OCI-LY7 (cell line): ENCODE measurements at regions not wholly inside any gene's neighbourhood (a gene's known extent, or its start where the extent isn't known, plus 50 kb on each side); places are given as distances from the start of the nearest gene placed in this dataset.
"Not testable (repeated sequence)": the region's sequence is repeated elsewhere in the genome, so short reads cannot be mapped to it uniquely, and the experiment has no call there.

Experiments used
- EZH2phosphoT487 ChIP-seq: fragments of 200-600 bp; sonication (generic); IDR thresholded peaks from 2 replicates; pipeline ENCODE4 v1.6.1; 2018; ENCODE audit warnings: low read depth, borderline replicate concordance, mild to moderate bottlenecking, mixed run types, antibody characterized with exemption, low read length, moderate library complexity, mixed read lengths
- TF ChIP-seq, protein P1 (sequence below): fragments of 200-600 bp; sonication (generic); conservative IDR thresholded peaks from 2 replicates; pipeline ENCODE4 v1.5.1; 2014; ENCODE audit warnings: mild to moderate bottlenecking, antibody characterized with exemption, low read length, moderate library complexity, mixed read lengths

DNA sequence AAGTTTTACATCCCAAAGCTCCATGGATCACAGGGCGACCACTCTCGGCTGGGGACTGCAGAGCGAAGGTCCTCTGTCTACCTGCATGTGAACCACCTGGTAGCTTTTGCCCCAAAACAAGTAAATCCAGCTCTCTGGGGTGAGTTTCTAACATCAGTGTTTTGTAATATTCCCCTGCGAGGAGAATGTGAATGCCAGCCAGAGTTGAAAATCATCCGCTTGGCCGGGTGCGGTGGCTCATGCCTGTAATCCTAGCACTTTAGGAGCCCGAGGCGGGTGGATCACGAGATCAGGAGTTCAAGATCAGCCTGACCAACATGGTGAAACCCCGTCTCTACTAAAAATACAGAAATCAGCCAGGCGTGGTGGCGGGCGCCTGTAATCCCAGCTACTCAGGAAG lies 89.9 kb upstream of the SEC14L1 start:
- TF ChIP-seq, protein P1, sequence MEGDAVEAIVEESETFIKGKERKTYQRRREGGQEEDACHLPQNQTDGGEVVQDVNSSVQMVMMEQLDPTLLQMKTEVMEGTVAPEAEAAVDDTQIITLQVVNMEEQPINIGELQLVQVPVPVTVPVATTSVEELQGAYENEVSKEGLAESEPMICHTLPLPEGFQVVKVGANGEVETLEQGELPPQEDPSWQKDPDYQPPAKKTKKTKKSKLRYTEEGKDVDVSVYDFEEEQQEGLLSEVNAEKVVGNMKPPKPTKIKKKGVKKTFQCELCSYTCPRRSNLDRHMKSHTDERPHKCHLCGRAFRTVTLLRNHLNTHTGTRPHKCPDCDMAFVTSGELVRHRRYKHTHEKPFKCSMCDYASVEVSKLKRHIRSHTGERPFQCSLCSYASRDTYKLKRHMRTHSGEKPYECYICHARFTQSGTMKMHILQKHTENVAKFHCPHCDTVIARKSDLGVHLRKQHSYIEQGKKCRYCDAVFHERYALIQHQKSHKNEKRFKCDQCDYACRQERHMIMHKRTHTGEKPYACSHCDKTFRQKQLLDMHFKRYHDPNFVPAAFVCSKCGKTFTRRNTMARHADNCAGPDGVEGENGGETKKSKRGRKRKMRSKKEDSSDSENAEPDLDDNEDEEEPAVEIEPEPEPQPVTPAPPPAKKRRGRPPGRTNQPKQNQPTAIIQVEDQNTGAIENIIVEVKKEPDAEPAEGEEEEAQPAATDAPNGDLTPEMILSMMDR: not testable (repeated sequence)
- not testable (repeated sequence) for TF ChIP-seq EZH2phosphoT487
